ENCODE measurements at regions not wholly inside any gene's neighbourhood (a gene's known extent, or its start where the extent isn't known, plus 50 kb on each side); places are given as distances from the start of the nearest gene placed in this dataset.
"Not testable (repeated sequence)": the region's sequence is repeated elsewhere in the genome, so short reads cannot be mapped to it uniquely, and the experiment has no call there.

GRCh38 chr12:86565038-86565437, 308.8 kb upstream of the MGAT4C start:
- H3K9me3 ChIP-seq (ENCODE audit: low read depth): peaks cover 6% of the 10 kb centered on the region
- 41 to 47% methylated on average over 2 of the region's 2 CpGs for WGBS, 2 experiments (ENCODE audit: low coverage in 1 of 2, low lambda C conversion rate in 2 of 2, missing lambda C conversion rate in 2 of 2)

GRCh38 chr12:86555491-86555890, 299.3 kb upstream of the MGAT4C start:
- H3K4me1 ChIP-seq (ENCODE audit: insufficient read depth); H3F3A ChIP-seq (ENCODE audit: insufficient read depth); H3K4me3 ChIP-seq; H3K9me3 ChIP-seq (ENCODE audit: low read depth); H3K9ac ChIP-seq; H2AFZ ChIP-seq; H3K9me2 ChIP-seq (ENCODE audit: insufficient read depth); DNase-seq; in situ Hi-C loops (cut with MboI); H3K27ac ChIP-seq; H3K4me2 ChIP-seq (ENCODE audit: unreplicated experiment); H3K36me3 ChIP-seq (ENCODE audit: low read depth); H4K20me1 ChIP-seq (ENCODE audit: insufficient read depth); H3K27me3 ChIP-seq (replicated peaks; ENCODE audit: insufficient read depth); H3K79me2 ChIP-seq (ENCODE audit: insufficient read depth): not testable (repeated sequence)
- WGBS, 2 experiments (ENCODE audit: low coverage in 1 of 2, low lambda C conversion rate in 2 of 2, missing lambda C conversion rate in 2 of 2): 7 to 8% methylated on average over 5 of the region's 5 CpGs

More at GRCh38 chr12:86565038-86565437, 308.8 kb upstream of the MGAT4C start:
- Histone ChIP-seq H3K4me1 (ENCODE audit: insufficient read depth) (no peaks in the 10 kb centered on the region), H3F3A (ENCODE audit: insufficient read depth) (no peaks in the 10 kb centered on the region), H2AFZ (no peak overlapping the region), H3K36me3 (ENCODE audit: low read depth) (no peaks in the 10 kb centered on the region), H3K4me2 (ENCODE audit: unreplicated experiment) (no peak overlapping the region), H4K20me1 (ENCODE audit: insufficient read depth) (no peaks in the 10 kb centered on the region), H3K4me3 (no peak overlapping the region), H3K9me2 (ENCODE audit: insufficient read depth) (no peaks in the 10 kb centered on the region), H3K9ac (no peak overlapping the region), H3K27ac (no peak overlapping the region), H3K79me2 (ENCODE audit: insufficient read depth) (no peaks in the 10 kb centered on the region), H3K27me3 (replicated peaks; ENCODE audit: insufficient read depth) (no peaks in the 10 kb centered on the region)
- no peak for DNase-seq
- TF ChIP-seq EZH2phosphoT487 (IDR thresholded peaks at IDR 0.05; ENCODE audit: insufficient read depth, low read depth) (no peak), EZH2 (IDR thresholded peaks at IDR 0.05; ENCODE audit: insufficient read depth, poor library complexity, severe bottlenecking) (no peak)
- in situ Hi-C loops (cut with MboI): no loop called here

GRCh38 chr12:86551146-86551571, 295.0 kb upstream of the MGAT4C start:
- no peak for DNase-seq
- Histone ChIP-seq H3K9me3 (ENCODE audit: low read depth) (no peaks in the 10 kb centered on the region), H3K9me2 (ENCODE audit: insufficient read depth) (no peaks in the 10 kb centered on the region), H3K27ac (no peak overlapping the region), H3K36me3 (ENCODE audit: low read depth) (no peaks in the 10 kb centered on the region), H3K4me3 (no peak overlapping the region), H3K9ac (no peak overlapping the region), H3K4me2 (ENCODE audit: unreplicated experiment) (no peak overlapping the region), H4K20me1 (ENCODE audit: insufficient read depth) (no peaks in the 10 kb centered on the region), H3K79me2 (ENCODE audit: insufficient read depth) (no peaks in the 10 kb centered on the region), H3F3A (ENCODE audit: insufficient read depth) (no peaks in the 10 kb centered on the region), H3K27me3 (replicated peaks; ENCODE audit: insufficient read depth) (no peaks in the 10 kb centered on the region), H3K4me1 (ENCODE audit: insufficient read depth) (no peaks in the 10 kb centered on the region), H2AFZ (no peak overlapping the region)
- no peak for TF ChIP-seq EZH2phosphoT487 (IDR thresholded peaks at IDR 0.05; ENCODE audit: insufficient read depth, low read depth)
- TF ChIP-seq EZH2 (IDR thresholded peaks at IDR 0.05; ENCODE audit: insufficient read depth, poor library complexity, severe bottlenecking): no peak
- in situ Hi-C loops (cut with MboI): no loop called here
- 0 to 13% methylated on average over 1 of the region's 1 CpG for whole genome bisulfite sequencing, 2 experiments (ENCODE audit: low coverage in 1 of 2, low lambda C conversion rate in 2 of 2, missing lambda C conversion rate in 2 of 2)

- in situ Hi-C loops (cut with MboI): no loop called here
- 36 to 38% methylated on average over 7 of the region's 7 CpGs for whole genome bisulfite sequencing, 2 experiments (ENCODE audit: low coverage in 1 of 2, low lambda C conversion rate in 2 of 2, missing lambda C conversion rate in 2 of 2)
Observed at GRCh38 chr12:86550218-86551145, 294.3 kb upstream of the MGAT4C start.

More at GRCh38 chr12:86550218-86551145, 294.3 kb upstream of the MGAT4C start:
- Histone ChIP-seq H3K9me2 (ENCODE audit: insufficient read depth) (no peaks in the 10 kb centered on the region), H2AFZ (no peak overlapping the region), H3K4me1 (ENCODE audit: insufficient read depth) (no peaks in the 10 kb centered on the region), H3K4me3 (no peak overlapping the region), H3K36me3 (ENCODE audit: low read depth) (no peaks in the 10 kb centered on the region), H3K27me3 (replicated peaks; ENCODE audit: insufficient read depth) (no peaks in the 10 kb centered on the region), H3K79me2 (ENCODE audit: insufficient read depth) (no peaks in the 10 kb centered on the region), H3K9me3 (ENCODE audit: low read depth) (no peaks in the 10 kb centered on the region), H4K20me1 (ENCODE audit: insufficient read depth) (no peaks in the 10 kb centered on the region), H3F3A (ENCODE audit: insufficient read depth) (no peaks in the 10 kb centered on the region), H3K27ac (no peak overlapping the region), H3K4me2 (ENCODE audit: unreplicated experiment) (no peak overlapping the region), H3K9ac (no peak overlapping the region)
- DNase-seq: no peak
- no peak for TF ChIP-seq EZH2 (IDR thresholded peaks at IDR 0.05; ENCODE audit: insufficient read depth, poor library complexity, severe bottlenecking)
